NCI-H2171 (cell line): ENCODE measurements at regions not wholly inside any gene's neighbourhood (a gene's known extent, or its start where the extent isn't known, plus 50 kb on each side); places are given as distances from the start of the nearest gene placed in this dataset.
A peak's percentile ranks its signal among the peaks of the same experiment; 100 is the strongest.
"Not testable (repeated sequence)": the region's sequence is repeated elsewhere in the genome, so short reads cannot be mapped to it uniquely, and the experiment has no call there.

Experiments
- DNase-seq: peaks from one replicate; lab custom pipeline; 2025; lab: John Stamatoyannopoulos, UW

GRCh38 chr3:155995525-155996370, 124.6 kb upstream of the KCNAB1 start:
- peak; percentile 29 for DNase-seq

GRCh38 chr3:155996882-155997281, 123.5 kb upstream of the KCNAB1 start:
- no peak for DNase-seq

- DNase-seq, result not testable (repeated sequence)
Measured at GRCh38 chr3:155998173-155998572, 122.2 kb upstream of the KCNAB1 start.

GRCh38 chr3:156005736-156006135, 114.6 kb upstream of the KCNAB1 start:
- no peak for DNase-seq

- DNase-seq, result peak; percentile 14
Measured at GRCh38 chr3:156010829-156011228, 109.5 kb upstream of the KCNAB1 start.

GRCh38 chr3:156014489-156014888, 105.9 kb upstream of the KCNAB1 start:
- DNase-seq, result no peak

- DNase-seq, result no peak
Measured at GRCh38 chr3:156016902-156017301, 103.5 kb upstream of the KCNAB1 start.

- DNase-seq, result no peak
Measured at GRCh38 chr3:156017352-156018030, 102.9 kb upstream of the KCNAB1 start.

GRCh38 chr3:156024904-156025533, 95.4 kb upstream of the KCNAB1 start:
- no peak for DNase-seq

- DNase-seq, result no peak
Measured at GRCh38 chr3:156029208-156029607, 91.2 kb upstream of the KCNAB1 start.

- DNase-seq, result no peak
Measured at GRCh38 chr3:156030723-156031122, 89.7 kb upstream of the KCNAB1 start.

GRCh38 chr3:156033428-156033827, 87.0 kb upstream of the KCNAB1 start:
- no peak for DNase-seq

GRCh38 chr3:156035158-156035557, 85.2 kb upstream of the KCNAB1 start:
- no peak for DNase-seq

GRCh38 chr3:156036258-156037053, 83.9 kb upstream of the KCNAB1 start:
- DNase-seq, result no peak

- DNase-seq, result no peak
Measured at GRCh38 chr3:156037356-156037755, 83.0 kb upstream of the KCNAB1 start.

- DNase-seq, result no peak
Measured at GRCh38 chr3:156038869-156039268, 81.5 kb upstream of the KCNAB1 start.

GRCh38 chr3:156040041-156040440, 80.3 kb upstream of the KCNAB1 start:
- no peak for DNase-seq

GRCh38 chr3:156041216-156041841, 79.0 kb upstream of the KCNAB1 start:
- not testable (repeated sequence) for DNase-seq

GRCh38 chr3:156041856-156042255, 78.5 kb upstream of the KCNAB1 start:
- not testable (repeated sequence) for DNase-seq

GRCh38 chr3:156043832-156044633, 76.3 kb upstream of the KCNAB1 start:
- DNase-seq, result not testable (repeated sequence)

GRCh38 chr3:156044634-156044975, 75.8 kb upstream of the KCNAB1 start:
- DNase-seq, result no peak
